ENCODE measurements at regions not wholly inside any gene's neighbourhood (a gene's known extent, or its start where the extent isn't known, plus 50 kb on each side); places are given as distances from the start of the nearest gene placed in this dataset.
"Not testable (repeated sequence)": the region's sequence is repeated elsewhere in the genome, so short reads cannot be mapped to it uniquely, and the experiment has no call there.

DNA sequence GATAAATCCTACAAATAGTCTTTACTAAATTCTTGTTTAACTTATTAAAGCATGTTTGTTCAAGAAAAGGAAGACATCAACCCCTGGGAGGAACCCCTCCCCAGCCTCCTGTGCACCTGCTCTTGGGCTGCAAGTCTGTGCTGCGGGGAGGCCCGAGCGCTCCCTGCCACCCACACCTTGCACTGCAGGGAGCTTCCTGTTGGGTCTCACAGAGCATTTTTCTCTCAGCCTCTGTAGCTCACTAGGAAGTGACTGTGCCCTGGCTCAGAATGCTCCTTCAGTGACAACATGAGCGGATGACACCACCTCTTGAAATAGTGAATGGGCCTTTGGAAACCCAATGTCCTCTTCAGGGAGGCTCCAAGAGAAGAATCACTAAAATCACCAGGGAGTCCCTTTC, 158.8 kb downstream of the POTEB start:
- TF ChIP-seq, protein P1, sequence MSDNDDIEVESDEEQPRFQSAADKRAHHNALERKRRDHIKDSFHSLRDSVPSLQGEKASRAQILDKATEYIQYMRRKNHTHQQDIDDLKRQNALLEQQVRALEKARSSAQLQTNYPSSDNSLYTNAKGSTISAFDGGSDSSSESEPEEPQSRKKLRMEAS (IDR thresholded peaks at IDR 0.05): not testable (repeated sequence)
- not testable (repeated sequence) for TF ChIP-seq POLR2A (IDR thresholded peaks at IDR 0.05; ENCODE audit: low read length); FOXS1 (CRISPR knock-in tag; IDR thresholded peaks at IDR 0.05); CEBPB (IDR thresholded peaks at IDR 0.05); RCOR1 (IDR thresholded peaks at IDR 0.05; ENCODE audit: low read depth, low read length)
- TF ChIP-seq, protein P2, sequence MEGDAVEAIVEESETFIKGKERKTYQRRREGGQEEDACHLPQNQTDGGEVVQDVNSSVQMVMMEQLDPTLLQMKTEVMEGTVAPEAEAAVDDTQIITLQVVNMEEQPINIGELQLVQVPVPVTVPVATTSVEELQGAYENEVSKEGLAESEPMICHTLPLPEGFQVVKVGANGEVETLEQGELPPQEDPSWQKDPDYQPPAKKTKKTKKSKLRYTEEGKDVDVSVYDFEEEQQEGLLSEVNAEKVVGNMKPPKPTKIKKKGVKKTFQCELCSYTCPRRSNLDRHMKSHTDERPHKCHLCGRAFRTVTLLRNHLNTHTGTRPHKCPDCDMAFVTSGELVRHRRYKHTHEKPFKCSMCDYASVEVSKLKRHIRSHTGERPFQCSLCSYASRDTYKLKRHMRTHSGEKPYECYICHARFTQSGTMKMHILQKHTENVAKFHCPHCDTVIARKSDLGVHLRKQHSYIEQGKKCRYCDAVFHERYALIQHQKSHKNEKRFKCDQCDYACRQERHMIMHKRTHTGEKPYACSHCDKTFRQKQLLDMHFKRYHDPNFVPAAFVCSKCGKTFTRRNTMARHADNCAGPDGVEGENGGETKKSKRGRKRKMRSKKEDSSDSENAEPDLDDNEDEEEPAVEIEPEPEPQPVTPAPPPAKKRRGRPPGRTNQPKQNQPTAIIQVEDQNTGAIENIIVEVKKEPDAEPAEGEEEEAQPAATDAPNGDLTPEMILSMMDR (IDR thresholded peaks at IDR 0.05): not testable (repeated sequence)

Data from A549 (cell line).